ENCODE measurements at regions not wholly inside any gene's neighbourhood (a gene's known extent, or its start where the extent isn't known, plus 50 kb on each side); places are given as distances from the start of the nearest gene placed in this dataset.

- TF ChIP-seq CTCF (IDR thresholded peaks at IDR 0.05) (no peak), POLR2A (IDR thresholded peaks at IDR 0.05; ENCODE audit: low read depth) (no peak)
Measured at GRCh38 chr6:102820098-102820497, 1426.6 kb downstream of the GRIK2 start.

Data from esophagus muscularis mucosa (tissue), 3 donors.